ENCODE measurements at regions not wholly inside any gene's neighbourhood (a gene's known extent, or its start where the extent isn't known, plus 50 kb on each side); places are given as distances from the start of the nearest gene placed in this dataset.

GRCh38 chr13:61179741-61180140 lies 235.9 kb downstream of the PCDH20 start:
- TF ChIP-seq POLR2A (IDR thresholded peaks at IDR 0.05) (no peak), CTCF (IDR thresholded peaks at IDR 0.05 in 4 of 5, conservative IDR thresholded peaks at IDR 0.05 in 1 of 5) (no peak)

Measured in gastrocnemius medialis (tissue), 4 donors.